Endothelial cell of umbilical vein (primary cell): ENCODE measurements at regions not wholly inside any gene's neighbourhood (a gene's known extent, or its start where the extent isn't known, plus 50 kb on each side); places are given as distances from the start of the nearest gene placed in this dataset.

Experiments used
- BruUV-seq: library from RNA; stranded (reverse); fragments of 400-500 nt; replicated peaks from 2 replicates; lab custom pipeline; 2021; lab: Mats Ljungman, UMichigan
- CTCF ChIA-PET: fragments of 300-600, 350-600 bp; sonication (Branson Sonifier 250); formaldehyde crosslinking; loops from one replicate; lab custom pipeline; 2021; ENCODE audit warnings: antibody characterized with exemption, inconsistent platforms; lab: Charles Lee
- POLR2A ChIA-PET: fragments of 300-600, 350-600 bp; sonication (Branson Sonifier 250); formaldehyde crosslinking; loops from one replicate; lab custom pipeline; 2021; ENCODE audit warnings: antibody characterized with exemption, inconsistent platforms; lab: Charles Lee
- DNase-seq: peaks from one replicate; pipeline ENCODE4 v3.0.0-alpha.2; 2011; ENCODE audit warnings: low read depth, low spot score
- FAIRE-seq: peaks from 2 replicates; lab custom pipeline; 2011; peaks lifted over from hg19 to GRCh38; lab: Jason Lieb, UNC
- H2AFZ ChIP-seq: 2 replicates; pipeline ENCODE4 v1.6.0; 2012; ENCODE audit warnings: low read depth, low read length, control low read depth, inconsistent platforms
- H3K27ac ChIP-seq: 2 replicates; pipeline ENCODE4 v1.5.1; 2011; ENCODE audit warnings: low read depth, mild to moderate bottlenecking, control low read depth, low read length, moderate library complexity; ENCODE audit not compliant: insufficient read depth
- H3K27me3 ChIP-seq, 2 experiments: 2 replicates each; pipeline versions ENCODE4 v1.6.0 to v1.6.1; 2011; ENCODE audit warnings: low read length in 2 of 2, mixed read lengths in 1 of 2; ENCODE audit not compliant: control insufficient read depth in 2 of 2, insufficient read depth in 2 of 2
- H3K36me3 ChIP-seq, 2 experiments: 2 replicates in 1 of 2; 3 replicates in 1 of 2; pipeline ENCODE4 v1.5.1; 2011; ENCODE audit warnings: low read length in 2 of 2, mild to moderate bottlenecking in 1 of 2, moderate library complexity in 1 of 2; ENCODE audit not compliant: control insufficient read depth in 2 of 2, insufficient read depth in 2 of 2; ENCODE audit errors: extremely low read depth in 1 of 2
- H3K4me1 ChIP-seq: 3 replicates; pipeline ENCODE4 v1.5.1; 2011; ENCODE audit warnings: mild to moderate bottlenecking, low read length; ENCODE audit not compliant: control insufficient read depth, insufficient read depth; ENCODE audit errors: extremely low read depth
- H3K4me2 ChIP-seq: 2 replicates; pipeline ENCODE4 v1.6.1; 2011; ENCODE audit warnings: low read length, control low read depth, mixed read lengths; ENCODE audit not compliant: insufficient read depth
- H3K4me3 ChIP-seq, 3 experiments: fragments of 200-600 bp in 1 of 3; sonication (generic), shearing (Covaris generic) in 1 of 3; replicated peaks in 1 of 3; 2 replicates each; pipeline ENCODE4 v1.5.1; 2011 to 2016; ENCODE audit warnings: control low read depth in 3 of 3, low read length in 3 of 3, mild to moderate bottlenecking in 2 of 3, inconsistent platforms in 1 of 3, low read depth in 1 of 3, moderate library complexity in 1 of 3; ENCODE audit not compliant: insufficient read depth in 1 of 3
- H3K79me2 ChIP-seq: 2 replicates; pipeline ENCODE4 v1.6.0; 2012; ENCODE audit warnings: low read length, inconsistent platforms; ENCODE audit not compliant: control insufficient read depth, insufficient read depth
- H3K9ac ChIP-seq: replicated peaks from 2 replicates; pipeline ENCODE3; 2011; ENCODE audit warnings: low read length, control low read depth; ENCODE audit not compliant: insufficient read depth; ENCODE audit errors: extremely low read depth
- H3K9me1 ChIP-seq: replicated peaks from 3 replicates; pipeline ENCODE4 v1.6.0; 2011; ENCODE audit warnings: mild to moderate bottlenecking, low read length; ENCODE audit not compliant: control insufficient read depth, insufficient read depth; ENCODE audit errors: extremely low read depth
- H3K9me3 ChIP-seq: replicated peaks from 2 replicates; pipeline ENCODE4 v1.5.1; 2012; ENCODE audit warnings: low read length, inconsistent platforms; ENCODE audit not compliant: control insufficient read depth, insufficient read depth
- H4K20me1 ChIP-seq: replicated peaks from 2 replicates; pipeline ENCODE3; 2011; ENCODE audit warnings: mild to moderate bottlenecking, low read length; ENCODE audit not compliant: control insufficient read depth, insufficient read depth; ENCODE audit errors: extremely low read depth
- CTCF ChIP-seq, 2 donors: IDR thresholded peaks; 1 replicate in 1 of 2; 2 replicates in 1 of 2; pipeline ENCODE4 v1.5.1; 2011; ENCODE audit warnings: low read length in 2 of 2, mild to moderate bottlenecking in 2 of 2, moderate library complexity in 2 of 2, control low read depth in 1 of 2, inconsistent platforms in 1 of 2, low read depth in 1 of 2; ENCODE audit not compliant: insufficient read depth in 1 of 2; ENCODE audit errors: extremely low read depth in 1 of 2
- EZH2 ChIP-seq: IDR thresholded peaks from 2 replicates; pipeline ENCODE4 v1.6.1; 2012; ENCODE audit warnings: borderline replicate concordance, low read depth, mild to moderate bottlenecking, moderate library complexity, low read length, inconsistent platforms; ENCODE audit not compliant: severe bottlenecking
- FOS ChIP-seq: IDR thresholded peaks from 2 replicates; pipeline ENCODE4 v1.6.1; 2011; ENCODE audit warnings: mild to moderate bottlenecking, low read length, moderate library complexity, borderline replicate concordance; ENCODE audit not compliant: insufficient read depth
- GATA2 ChIP-seq: IDR thresholded peaks from 2 replicates; pipeline ENCODE4 v1.7.0; 2011; ENCODE audit warnings: low read depth, mild to moderate bottlenecking, moderate library complexity, mixed read lengths, low read length; ENCODE audit not compliant: insufficient read length, insufficient read depth
- JUN ChIP-seq: IDR thresholded peaks from 2 replicates; pipeline ENCODE4 v1.6.1; 2011; ENCODE audit warnings: borderline replicate concordance, low read depth; ENCODE audit not compliant: insufficient read length, insufficient read depth
- MAX ChIP-seq: IDR thresholded peaks from 2 replicates; pipeline ENCODE4 v1.6.1; 2011; ENCODE audit not compliant: insufficient read depth, insufficient read length
- MYC ChIP-seq: IDR thresholded peaks from one replicate; pipeline ENCODE4 v1.6.1; 2011; ENCODE audit warnings: mild to moderate bottlenecking, low read depth, low read length
- POLR2A ChIP-seq: IDR thresholded peaks from 2 replicates; pipeline ENCODE4 v1.6.1; 2012; ENCODE audit warnings: low read depth, mild to moderate bottlenecking, control low read depth, low read length
- POLR2AphosphoS5 ChIP-seq: IDR thresholded peaks from 2 replicates; pipeline ENCODE4 v1.6.1; 2012; ENCODE audit warnings: low read depth, mild to moderate bottlenecking, control low read depth, low read length, moderate library complexity; ENCODE audit not compliant: insufficient read depth
- dilution Hi-C: fragments of 300-500 bp; cut with MboI; formaldehyde crosslinking; loops from one replicate; pipeline ENCODE4 v1.15.0; 2019; ENCODE audit warnings: low sequenced_read_pairs; ENCODE audit not compliant: extremely low pct_ligation_motif_present
- intact Hi-C: fragments of 100-400 bp; cut with micrococcal nuclease; formaldehyde crosslinking; loops from one replicate; pipeline ENCODE4 v1.10.0; 2022

GRCh38 chr2:2743164-2743571 is 412.1 kb upstream of the MYT1L start:
- BruUV-seq = no TSS peak
- Histone ChIP-seq H3K4me3 (no peak overlapping the region), H3K36me3 (no peaks in the 10 kb centered on the region), H3K4me1 (no peaks in the 10 kb centered on the region), H2AFZ (no peak overlapping the region), H4K20me1 (no peaks in the 10 kb centered on the region), H3K4me2 (no peak overlapping the region), H3K9me3 (peaks cover 13% of the 10 kb centered on the region), H3K9ac (no peak overlapping the region), H3K27me3 (no peaks in the 10 kb centered on the region), H3K79me2 (no peaks in the 10 kb centered on the region), H3K27ac (no peak overlapping the region), H3K9me1 (no peaks in the 10 kb centered on the region)
- ChIA-PET CTCF (no interaction called here), POLR2A (no interaction called here)
- TF ChIP-seq MAX = no peak
- TF ChIP-seq POLR2AphosphoS5 = no peak
- TF ChIP-seq MYC = no peak
- TF ChIP-seq POLR2A = no peak
- TF ChIP-seq GATA2 = no peak
- no peak for TF ChIP-seq EZH2
- TF ChIP-seq FOS = no peak
- TF ChIP-seq JUN = no peak
- no peak for TF ChIP-seq CTCF (IDR thresholded peaks at IDR 0.05; ENCODE audit: extremely low read depth in 1 of 2, insufficient read depth in 1 of 2, low read depth in 1 of 2, low read length in 2 of 2)
- intact Hi-C loops = no loop called here
- DNase-seq = no peak
- FAIRE-seq = no peak
- dilution Hi-C loops = no loop called here
